Fibroblast of lung (primary cell): ENCODE measurements at regions not wholly inside any gene's neighbourhood (a gene's known extent, or its start where the extent isn't known, plus 50 kb on each side); places are given as distances from the start of the nearest gene placed in this dataset.

ENCODE experiments used
- CTCF ChIP-seq, 2 donors: IDR thresholded peaks in 1 of 2; conservative IDR thresholded peaks in 1 of 2; 1 replicate in 1 of 2; 2 replicates in 1 of 2; pipeline ENCODE4 v1.5.1; 2011 to 2012; ENCODE audit warnings: low read length in 2 of 2, control low read depth in 1 of 2, inconsistent platforms in 1 of 2, low read depth in 1 of 2, mild to moderate bottlenecking in 1 of 2
- EZH2 ChIP-seq: IDR thresholded peaks from 2 replicates; pipeline ENCODE4 v1.5.1; 2012; ENCODE audit warnings: low read length, control low read depth, mild to moderate bottlenecking; ENCODE audit errors: missing control alignments

GRCh38 chr14:87419925-87420324 lies 573.1 kb downstream of the GALC start:
- no peak for TF ChIP-seq EZH2
- no peak for TF ChIP-seq CTCF (conservative IDR thresholded peaks at IDR 0.05 in 1 of 2, IDR thresholded peaks at IDR 0.05 in 1 of 2; ENCODE audit: low read depth in 1 of 2, low read length in 2 of 2)
